MCF 10A (cell line): ENCODE measurements at regions not wholly inside any gene's neighbourhood (a gene's known extent, or its start where the extent isn't known, plus 50 kb on each side); places are given as distances from the start of the nearest gene placed in this dataset.

ENCODE experiments used
- BruUV-seq: library from RNA; stranded (reverse); fragments of 400-500 nt; replicated peaks from 2 replicates; lab custom pipeline; 2021; lab: Mats Ljungman, UMichigan
- CTCF ChIA-PET: fragments of 300-600 bp; sonication (Branson Sonifier 250); formaldehyde crosslinking; extraction: SDS; loops from one replicate; lab custom pipeline; 2021; ENCODE audit warnings: antibody characterized with exemption, inconsistent platforms; lab: Yijun Ruan, JAX
- POLR2A ChIA-PET: fragments of 300-600, 350-650 bp; sonication (Branson Sonifier 250); formaldehyde crosslinking; extraction: SDS; loops from one replicate; lab custom pipeline; 2020; ENCODE audit warnings: antibody characterized with exemption, inconsistent platforms; lab: Yijun Ruan, JAX
- DNase-seq: peaks from one replicate; pipeline ENCODE4 v3.0.0-alpha.2; 2018; ENCODE audit not compliant: unreplicated experiment
- H3K27ac Mint-ChIP-seq: one replicate; pipeline ENCODE4 v1.8.0; 2022; ENCODE audit warnings: mild to moderate bottlenecking, low read depth, mixed read lengths; ENCODE audit not compliant: unreplicated experiment
- H3K27me3 Mint-ChIP-seq: one replicate; pipeline ENCODE4 v1.8.0; 2022; ENCODE audit warnings: mixed read lengths; ENCODE audit not compliant: insufficient read depth, unreplicated experiment
- H3K36me3 Mint-ChIP-seq: one replicate; pipeline ENCODE4 v1.8.0; 2022; ENCODE audit warnings: mild to moderate bottlenecking, moderate library complexity, mixed read lengths; ENCODE audit not compliant: insufficient read depth, unreplicated experiment
- H3K4me1 Mint-ChIP-seq: one replicate; pipeline ENCODE4 v1.8.0; 2022; ENCODE audit warnings: mixed read lengths; ENCODE audit not compliant: insufficient read depth, unreplicated experiment
- H3K4me3 Mint-ChIP-seq: one replicate; pipeline ENCODE4 v1.8.0; 2022; ENCODE audit warnings: mild to moderate bottlenecking, moderate library complexity, mixed read lengths; ENCODE audit not compliant: unreplicated experiment
- H3K9me3 Mint-ChIP-seq: one replicate; pipeline ENCODE4 v1.8.0; 2022; ENCODE audit warnings: mixed read lengths; ENCODE audit not compliant: unreplicated experiment
- intact Hi-C: fragments of 100-400 bp; cut with micrococcal nuclease; formaldehyde crosslinking; loops from 2 replicates; pipeline ENCODE4 v1.14.1; 2022
- TF ChIP-seq, protein P1 (sequence below): fragments of 200-600 bp; IDR thresholded peaks from one replicate; pipeline ENCODE4 v1.8.0; 2022; ENCODE audit warnings: antibody characterized with exemption, mild to moderate bottlenecking; ENCODE audit not compliant: unreplicated experiment

- TF ChIP-seq, protein P1, sequence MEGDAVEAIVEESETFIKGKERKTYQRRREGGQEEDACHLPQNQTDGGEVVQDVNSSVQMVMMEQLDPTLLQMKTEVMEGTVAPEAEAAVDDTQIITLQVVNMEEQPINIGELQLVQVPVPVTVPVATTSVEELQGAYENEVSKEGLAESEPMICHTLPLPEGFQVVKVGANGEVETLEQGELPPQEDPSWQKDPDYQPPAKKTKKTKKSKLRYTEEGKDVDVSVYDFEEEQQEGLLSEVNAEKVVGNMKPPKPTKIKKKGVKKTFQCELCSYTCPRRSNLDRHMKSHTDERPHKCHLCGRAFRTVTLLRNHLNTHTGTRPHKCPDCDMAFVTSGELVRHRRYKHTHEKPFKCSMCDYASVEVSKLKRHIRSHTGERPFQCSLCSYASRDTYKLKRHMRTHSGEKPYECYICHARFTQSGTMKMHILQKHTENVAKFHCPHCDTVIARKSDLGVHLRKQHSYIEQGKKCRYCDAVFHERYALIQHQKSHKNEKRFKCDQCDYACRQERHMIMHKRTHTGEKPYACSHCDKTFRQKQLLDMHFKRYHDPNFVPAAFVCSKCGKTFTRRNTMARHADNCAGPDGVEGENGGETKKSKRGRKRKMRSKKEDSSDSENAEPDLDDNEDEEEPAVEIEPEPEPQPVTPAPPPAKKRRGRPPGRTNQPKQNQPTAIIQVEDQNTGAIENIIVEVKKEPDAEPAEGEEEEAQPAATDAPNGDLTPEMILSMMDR = no peak
- BruUV-seq = no TSS peak
- no peaks in the 10 kb centered on the region for H3K36me3 Mint-ChIP-seq
- ChIA-PET CTCF (no interaction called here), POLR2A (no interaction called here)
- no peak overlapping the region for H3K4me3 Mint-ChIP-seq
- H3K27ac Mint-ChIP-seq = no peak overlapping the region
- peak; percentile 14 for DNase-seq
- H3K27me3 Mint-ChIP-seq = peaks cover 17% of the 10 kb centered on the region
- H3K9me3 Mint-ChIP-seq = no peaks in the 10 kb centered on the region
- intact Hi-C loops = loop anchor here (5.0 kb wide), 1 partner anchor 49 kb away; no protein-coding TSS in a partner anchor
- no peaks in the 10 kb centered on the region for H3K4me1 Mint-ChIP-seq
Measured at GRCh38 chr2:118291251-118291880, 203.1 kb downstream of the INSIG2 start.

- BruUV-seq = no TSS peak
- H3K9me3 Mint-ChIP-seq = no peaks in the 10 kb centered on the region
- DNase-seq = no peak
Measured at GRCh38 chr2:118290411-118291250, 202.4 kb downstream of the INSIG2 start.

GRCh38 chr2:118279005-118279404 lies 190.7 kb downstream of the INSIG2 start:
- no peak overlapping the region for H3K4me3 Mint-ChIP-seq
- CTCF ChIA-PET = interaction anchor here (1.0 kb wide), 1 partner anchor 152 kb away, joined by 3 read pairs; no protein-coding TSS in a partner anchor
- intact Hi-C loops = no loop called here
- POLR2A ChIA-PET = no interaction called here
- H3K27ac Mint-ChIP-seq = no peak overlapping the region
- H3K4me1 Mint-ChIP-seq = no peaks in the 10 kb centered on the region
- no peaks in the 10 kb centered on the region for H3K36me3 Mint-ChIP-seq
- no TSS peak for BruUV-seq
- TF ChIP-seq, protein P1 = no peak
- no peak for DNase-seq
- no peaks in the 10 kb centered on the region for H3K9me3 Mint-ChIP-seq
- H3K27me3 Mint-ChIP-seq = peaks cover 21% of the 10 kb centered on the region

More at GRCh38 chr2:118290411-118291250, 202.4 kb downstream of the INSIG2 start:
- no peaks in the 10 kb centered on the region for H3K36me3 Mint-ChIP-seq
- ChIA-PET POLR2A (no interaction called here), CTCF (no interaction called here)
- TF ChIP-seq, protein P1 = no peak
- intact Hi-C loops = loop anchor here (5.0 kb wide), 1 partner anchor 48 kb away; no protein-coding TSS in a partner anchor
- peaks cover 9% of the 10 kb centered on the region for H3K27me3 Mint-ChIP-seq
- H3K4me3 Mint-ChIP-seq = no peak overlapping the region
- no peaks in the 10 kb centered on the region for H3K4me1 Mint-ChIP-seq
- no peak overlapping the region for H3K27ac Mint-ChIP-seq

- TF ChIP-seq, protein P1 = no peak
- DNase-seq = no peak
- intact Hi-C loops = no loop called here
- CTCF ChIA-PET = interaction anchor here (1.2 kb wide), 1 partner anchor 38 kb away, joined by 4 read pairs; no protein-coding TSS in a partner anchor
- Mint-ChIP-seq H3K4me1 (no peaks in the 10 kb centered on the region), H3K9me3 (no peaks in the 10 kb centered on the region), H3K27ac (no peak overlapping the region), H3K36me3 (no peaks in the 10 kb centered on the region), H3K27me3 (peaks cover 12% of the 10 kb centered on the region), H3K4me3 (no peak overlapping the region)
- POLR2A ChIA-PET = no interaction called here
- no TSS peak for BruUV-seq
Measured at GRCh38 chr2:118278046-118278445, 189.8 kb downstream of the INSIG2 start.
